GM23338 (cell line): ENCODE measurements at regions not wholly inside any gene's neighbourhood (a gene's known extent, or its start where the extent isn't known, plus 50 kb on each side); places are given as distances from the start of the nearest gene placed in this dataset.

Experiments
- ATAC-seq: fragments of 200-7000 bp; cut with Tn5 transposase; 3 replicates; pipeline ENCODE4 v1.9.1; 2020
- DNase-seq: peaks from one replicate; pipeline ENCODE4 v3.0.0-alpha.2; 2015; ENCODE audit warnings: low spot score
- H2AFZ ChIP-seq: fragments of 200-600 bp; sonication (generic); 2 replicates; pipeline ENCODE4 v1.8.0; 2016; ENCODE audit warnings: antibody characterized with exemption, mild to moderate bottlenecking, moderate library complexity
- H3F3A ChIP-seq: fragments of 200-600 bp; sonication (generic); replicated peaks from 2 replicates; pipeline ENCODE4 v1.8.0; 2017; ENCODE audit warnings: antibody characterized with exemption, mixed run types, low read depth
- H3K27ac ChIP-seq: fragments of 200-600 bp; sonication (generic); 2 replicates; pipeline ENCODE4 v1.6.1; 2016; ENCODE audit warnings: low read depth
- H3K27me3 ChIP-seq: fragments of 200-600 bp; sonication (generic); 2 replicates; pipeline ENCODE4 v1.8.0; 2016; ENCODE audit warnings: mild to moderate bottlenecking, mixed run types, moderate library complexity; ENCODE audit not compliant: insufficient read depth
- H3K36me3 ChIP-seq: fragments of 200-600 bp; sonication (generic); 2 replicates; pipeline ENCODE4 v1.8.0; 2016; ENCODE audit warnings: mild to moderate bottlenecking; ENCODE audit not compliant: insufficient read depth
- H3K4me1 ChIP-seq: fragments of 200-600 bp; sonication (generic); 2 replicates; pipeline ENCODE4 v1.8.0; 2016; ENCODE audit warnings: mild to moderate bottlenecking, moderate library complexity; ENCODE audit not compliant: insufficient read depth
- H3K4me2 ChIP-seq: fragments of 200-600 bp; sonication (generic); 2 replicates; pipeline ENCODE4 v1.7.1; 2017; ENCODE audit warnings: mixed run types
- H3K4me3 ChIP-seq: fragments of 200-600 bp; sonication (generic); 2 replicates; pipeline ENCODE4 v1.6.1; 2016; ENCODE audit warnings: mixed run types
- H3K79me2 ChIP-seq: fragments of 200-600 bp; sonication (generic); replicated peaks from 2 replicates; pipeline ENCODE4 v1.8.0; 2017; ENCODE audit warnings: mild to moderate bottlenecking; ENCODE audit not compliant: insufficient read depth
- H3K9me2 ChIP-seq: fragments of 200-600 bp; sonication (generic); 2 replicates; pipeline ENCODE4 v1.8.0; 2017; ENCODE audit not compliant: insufficient read depth
- H4K20me1 ChIP-seq: fragments of 200-600 bp; sonication (generic); replicated peaks from 2 replicates; pipeline ENCODE4 v1.8.0; 2017; ENCODE audit warnings: mild to moderate bottlenecking; ENCODE audit not compliant: insufficient read depth
- H3K27ac Mint-ChIP-seq: 2 replicates; pipeline ENCODE4 v1.8.0; 2020; ENCODE audit warnings: inconsistent platforms, mild to moderate bottlenecking, moderate library complexity, mixed read lengths
- H3K27me3 Mint-ChIP-seq: 3 replicates; pipeline ENCODE4 v1.8.0; 2022; ENCODE audit warnings: low read depth, mild to moderate bottlenecking, moderate library complexity, mixed read lengths, inconsistent platforms; ENCODE audit not compliant: insufficient read depth, poor library complexity
- H3K36me3 Mint-ChIP-seq: 3 replicates; pipeline ENCODE4 v1.8.0; 2021; ENCODE audit warnings: low read depth, mild to moderate bottlenecking, inconsistent platforms, moderate library complexity, mixed read lengths
- H3K4me1 Mint-ChIP-seq: 3 replicates; pipeline ENCODE4 v1.8.0; 2020; ENCODE audit warnings: mild to moderate bottlenecking, inconsistent platforms, mixed read lengths
- H3K4me3 Mint-ChIP-seq: 3 replicates; pipeline ENCODE4 v1.8.0; 2021; ENCODE audit warnings: moderate library complexity, mild to moderate bottlenecking, inconsistent platforms, mixed read lengths
- H3K9me3 Mint-ChIP-seq: 3 replicates; pipeline ENCODE4 v1.8.0; 2020; ENCODE audit warnings: moderate library complexity, mild to moderate bottlenecking, inconsistent platforms, mixed read lengths
- CREB1 ChIP-seq: fragments of 250-450 bp; sonication (Bioruptor Pico); IDR thresholded peaks from 2 replicates; pipeline ENCODE4 v1.5.0; 2020; ENCODE audit warnings: low read depth, mild to moderate bottlenecking, moderate library complexity
- CTCF ChIP-seq, 2 experiments: fragments of 200-600 bp in 1 of 2; sonication (generic) in 1 of 2; conservative IDR thresholded peaks; 2 replicates each; pipeline versions ENCODE4 v1.5.1 to v1.6.1; 2016 to 2017; ENCODE audit warnings: antibody characterized with exemption in 2 of 2, low read depth in 2 of 2, mild to moderate bottlenecking in 2 of 2, moderate library complexity in 1 of 2
- EZH2 ChIP-seq: fragments of 200-600 bp; sonication (generic); IDR thresholded peaks from one replicate; pipeline ENCODE4 v1.8.0; 2017; ENCODE audit warnings: antibody characterized with exemption, mild to moderate bottlenecking, low read depth; ENCODE audit not compliant: unreplicated experiment
- EZH2phosphoT487 ChIP-seq: fragments of 200-600 bp; sonication (generic); IDR thresholded peaks from one replicate; pipeline ENCODE4 v1.8.1; 2018; ENCODE audit warnings: antibody characterized with exemption; ENCODE audit not compliant: unreplicated experiment
- JUNB ChIP-seq: IDR thresholded peaks from one replicate; pipeline ENCODE4 v1.6.1; 2016; ENCODE audit warnings: antibody characterized with exemption; ENCODE audit not compliant: unreplicated experiment
- NANOG ChIP-seq: IDR thresholded peaks from 2 replicates; pipeline ENCODE4 v1.6.1; 2016; ENCODE audit warnings: antibody characterized with exemption, borderline replicate concordance
- POLR2AphosphoS5 ChIP-seq: IDR thresholded peaks from 2 replicates; pipeline ENCODE4 v1.6.1; 2016; ENCODE audit warnings: antibody characterized with exemption, low read depth
- REST ChIP-seq: IDR thresholded peaks from one replicate; pipeline ENCODE4 v1.6.1; 2018; ENCODE audit warnings: antibody characterized with exemption; ENCODE audit not compliant: unreplicated experiment
- STAT1 ChIP-seq: IDR thresholded peaks from one replicate; pipeline ENCODE4 v1.6.1; 2016; ENCODE audit warnings: antibody characterized with exemption; ENCODE audit not compliant: unreplicated experiment
- ZNF114 ChIP-seq: fragments of 250-450 bp; sonication (Bioruptor Pico); IDR thresholded peaks from 2 replicates; pipeline ENCODE4 v1.5.0; 2020; ENCODE audit warnings: mild to moderate bottlenecking, moderate library complexity
- ZNF331 ChIP-seq: fragments of 250-450 bp; sonication (Bioruptor Pico); IDR thresholded peaks from 2 replicates; pipeline ENCODE4 v1.5.0; 2020; ENCODE audit warnings: low read depth, mild to moderate bottlenecking, moderate library complexity
- TF ChIP-seq, protein P1 (sequence below): IDR thresholded peaks from 2 replicates; pipeline ENCODE4 v1.6.1; 2016; ENCODE audit warnings: antibody characterized with exemption

DNA sequence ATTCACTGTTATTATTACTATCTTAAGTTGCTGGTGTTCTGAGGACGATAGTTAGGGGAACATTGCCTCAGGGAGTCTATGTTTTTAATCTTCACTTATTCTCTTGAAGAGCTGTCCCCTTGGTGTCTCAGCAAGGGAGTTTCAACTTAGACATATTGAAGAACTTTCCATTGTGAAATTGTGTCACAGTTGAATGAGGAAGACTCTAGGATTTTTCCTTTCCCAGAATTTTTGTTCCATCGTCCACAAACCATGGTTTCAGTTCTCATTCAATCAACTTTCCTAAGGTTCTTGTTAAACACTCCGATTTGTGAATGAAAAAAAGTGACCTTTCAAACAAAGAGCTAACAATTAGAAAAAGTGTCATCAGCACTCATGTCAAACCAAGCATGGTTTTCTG lies 128.3 kb downstream of the GATA3 start (continued):
- TF ChIP-seq, protein P1, sequence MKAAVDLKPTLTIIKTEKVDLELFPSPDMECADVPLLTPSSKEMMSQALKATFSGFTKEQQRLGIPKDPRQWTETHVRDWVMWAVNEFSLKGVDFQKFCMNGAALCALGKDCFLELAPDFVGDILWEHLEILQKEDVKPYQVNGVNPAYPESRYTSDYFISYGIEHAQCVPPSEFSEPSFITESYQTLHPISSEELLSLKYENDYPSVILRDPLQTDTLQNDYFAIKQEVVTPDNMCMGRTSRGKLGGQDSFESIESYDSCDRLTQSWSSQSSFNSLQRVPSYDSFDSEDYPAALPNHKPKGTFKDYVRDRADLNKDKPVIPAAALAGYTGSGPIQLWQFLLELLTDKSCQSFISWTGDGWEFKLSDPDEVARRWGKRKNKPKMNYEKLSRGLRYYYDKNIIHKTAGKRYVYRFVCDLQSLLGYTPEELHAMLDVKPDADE, result no peak
- TF ChIP-seq CREB1 (CRISPR knock-in tag), result no peak
- no peak for TF ChIP-seq REST
- no peak for TF ChIP-seq EZH2
- TF ChIP-seq CTCF (conservative IDR thresholded peaks at IDR 0.05; ENCODE audit: low read depth in 2 of 2), result no peak
- TF ChIP-seq JUNB, result no peak

DNA sequence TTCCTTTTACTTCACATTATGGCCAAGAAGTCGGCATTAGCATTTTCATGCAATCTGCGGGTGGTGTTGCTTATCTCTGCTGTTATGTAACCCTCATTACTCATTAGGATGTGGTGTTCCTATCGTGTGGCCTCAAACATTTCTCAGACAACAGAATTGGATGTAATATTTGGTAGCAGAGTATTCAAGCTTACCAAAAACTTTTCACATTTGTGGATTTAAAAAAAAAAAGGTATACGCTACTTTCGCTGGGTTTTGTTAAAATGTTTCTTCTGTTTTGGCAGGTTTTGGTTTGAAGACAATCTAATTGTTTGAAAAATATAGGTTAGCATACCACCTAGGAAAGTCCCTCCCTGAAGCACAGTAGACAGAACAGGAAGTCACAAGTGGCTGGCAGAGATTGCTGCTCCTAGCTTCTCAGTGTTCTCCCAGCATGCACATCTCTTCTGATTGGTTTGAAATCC lies 128.8 kb downstream of the GATA3 start:
- H4K20me1 ChIP-seq, result no peaks in the 10 kb centered on the region
- ATAC-seq (no peak), DNase-seq (no peak)
- Mint-ChIP-seq H3K9me3 (no peaks in the 10 kb centered on the region), H3K4me1 (peaks cover 20% of the 10 kb centered on the region), H3K4me3 (no peak overlapping the region), H3K27ac (no peak overlapping the region), H3K27me3 (peaks cover 2% of the 10 kb centered on the region), H3K36me3 (no peaks in the 10 kb centered on the region)
- H3K4me1 ChIP-seq, result 0 out of 2 replicates have a peak, but pooled peaks cover 3% of the 10 kb centered on the region
- H3F3A ChIP-seq, result no peaks in the 10 kb centered on the region
- 0 out of 2 replicates have a peak overlapping the region, but pooled peaks have one; percentile 3 for H2AFZ ChIP-seq
- no peak overlapping the region for H3K4me3 ChIP-seq
- no peak overlapping the region for H3K27ac ChIP-seq
- no peaks in the 10 kb centered on the region for H3K79me2 ChIP-seq
- no peak overlapping the region; the same call in 1 of the 2 replicates for H3K4me2 ChIP-seq
- no peaks in the 10 kb centered on the region; the same call in 1 of the 2 replicates for H3K9me2 ChIP-seq
- no peaks in the 10 kb centered on the region for H3K36me3 ChIP-seq
- H3K27me3 ChIP-seq, result no peaks in the 10 kb centered on the region
- TF ChIP-seq STAT1 (no peak), CREB1 (CRISPR knock-in tag) (no peak), ZNF331 (CRISPR knock-in tag) (no peak), NANOG (no peak), ZNF114 (no peak), CTCF (conservative IDR thresholded peaks at IDR 0.05; ENCODE audit: low read depth in 2 of 2) (no peak), REST (no peak), JUNB (no peak), POLR2AphosphoS5 (no peak), EZH2phosphoT487 (no peak), EZH2 (no peak)
- TF ChIP-seq, protein P1, result no peak
